MM.1S (cell line): ENCODE measurements at regions not wholly inside any gene's neighbourhood (a gene's known extent, or its start where the extent isn't known, plus 50 kb on each side); places are given as distances from the start of the nearest gene placed in this dataset.

Experiments
- DNase-seq: peaks from one replicate; pipeline ENCODE4 v3.0.0-alpha.2; 2015
- H2AFZ ChIP-seq: fragments of 300-600 bp; sonication (generic); 2 replicates; pipeline ENCODE4 v1.6.0; 2016; ENCODE audit warnings: antibody characterized with exemption, low read length
- H3F3A ChIP-seq: fragments of 300-600 bp; sonication (generic); 2 replicates; pipeline ENCODE4 v1.6.1; 2016; ENCODE audit warnings: mild to moderate bottlenecking, antibody characterized with exemption, low read length, moderate library complexity, mixed read lengths; ENCODE audit not compliant: insufficient read depth
- H3K27ac ChIP-seq: fragments of 300-600 bp; sonication (generic); 2 replicates; pipeline ENCODE4 v1.5.1; 2016; ENCODE audit warnings: mild to moderate bottlenecking, low read length
- H3K27me3 ChIP-seq: fragments of 300-600 bp; sonication (generic); replicated peaks from 2 replicates; pipeline ENCODE4 v1.6.0; 2016; ENCODE audit warnings: low read length; ENCODE audit not compliant: insufficient read depth
- H3K36me3 ChIP-seq: fragments of 300-600 bp; sonication (generic); replicated peaks from 2 replicates; pipeline ENCODE4 v1.6.1; 2016; ENCODE audit warnings: mild to moderate bottlenecking, low read length, mixed read lengths; ENCODE audit not compliant: insufficient read depth
- H3K4me1 ChIP-seq: fragments of 300-600 bp; sonication (generic); 2 replicates; pipeline ENCODE4 v1.6.1; 2016; ENCODE audit warnings: low read length, mixed read lengths
- H3K4me2 ChIP-seq: fragments of 300-600 bp; sonication (generic); 2 replicates; pipeline ENCODE4 v1.6.0; 2016; ENCODE audit warnings: low read depth, low read length
- H3K4me3 ChIP-seq: fragments of 300-600 bp; sonication (generic); 2 replicates; pipeline ENCODE4 v1.5.1; 2016; ENCODE audit warnings: low read length, mixed read lengths
- H3K79me2 ChIP-seq: fragments of 300-600 bp; sonication (generic); 2 replicates; pipeline ENCODE4 v1.6.1; 2016; ENCODE audit warnings: mixed run types, low read length, mixed read lengths
- H3K9ac ChIP-seq: fragments of 300-600 bp; sonication (generic); 2 replicates; pipeline ENCODE4 v1.6.1; 2016; ENCODE audit warnings: low read length, mixed read lengths
- H3K9me2 ChIP-seq: fragments of 300-600 bp; sonication (generic); replicated peaks from 2 replicates; pipeline ENCODE4 v1.6.1; 2016; ENCODE audit warnings: mild to moderate bottlenecking, low read length, mixed read lengths; ENCODE audit not compliant: insufficient read depth
- H3K9me3 ChIP-seq: fragments of 300-600 bp; sonication (generic); replicated peaks from 2 replicates; pipeline ENCODE4 v1.6.1; 2016; ENCODE audit warnings: mild to moderate bottlenecking, low read length, mixed read lengths; ENCODE audit not compliant: insufficient read depth
- H4K20me1 ChIP-seq: fragments of 300-600 bp; sonication (generic); 2 replicates; pipeline ENCODE4 v1.6.1; 2016; ENCODE audit warnings: mild to moderate bottlenecking, low read length, moderate library complexity, mixed read lengths; ENCODE audit not compliant: insufficient read depth
- EZH2 ChIP-seq: fragments of 300-600 bp; sonication (generic); optimal IDR thresholded peaks from 2 replicates; pipeline ENCODE3; 2017; ENCODE audit warnings: low read depth, mild to moderate bottlenecking, antibody characterized with exemption, low read length, mixed read lengths
- EZH2phosphoT487 ChIP-seq: fragments of 300-600 bp; sonication (generic); IDR thresholded peaks from 2 replicates; pipeline ENCODE4 v1.6.1; 2018; ENCODE audit warnings: antibody characterized with exemption, low read length
- TF ChIP-seq, protein P1 (sequence below): fragments of 300-600 bp; sonication (generic); IDR thresholded peaks from 2 replicates; pipeline ENCODE4 v1.5.1; 2016; ENCODE audit warnings: antibody characterized with exemption, low read length, mixed read lengths

DNA sequence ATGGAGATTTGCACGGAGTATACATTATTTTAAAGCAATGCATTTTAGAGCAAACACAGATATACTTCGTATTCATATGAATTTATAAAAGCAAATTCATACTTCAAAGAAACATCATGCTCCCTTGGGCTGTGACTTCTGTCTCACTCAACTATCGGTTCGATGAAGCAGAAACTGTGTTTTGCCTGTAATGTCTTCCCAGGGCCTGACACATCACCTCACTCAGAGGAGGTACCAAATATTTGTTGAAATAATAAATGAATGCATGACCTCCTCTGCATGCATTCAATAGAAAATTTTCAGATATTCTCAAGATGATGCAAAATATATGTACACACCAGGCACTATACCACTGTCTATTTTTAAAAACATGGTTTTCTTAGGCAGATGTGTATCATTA lies 432.7 kb downstream of the EFNB2 start:
- DNase-seq = no peak
- no peak overlapping the region for H2AFZ ChIP-seq
- TF ChIP-seq EZH2 (no peak), EZH2phosphoT487 (no peak)
- TF ChIP-seq, protein P1, sequence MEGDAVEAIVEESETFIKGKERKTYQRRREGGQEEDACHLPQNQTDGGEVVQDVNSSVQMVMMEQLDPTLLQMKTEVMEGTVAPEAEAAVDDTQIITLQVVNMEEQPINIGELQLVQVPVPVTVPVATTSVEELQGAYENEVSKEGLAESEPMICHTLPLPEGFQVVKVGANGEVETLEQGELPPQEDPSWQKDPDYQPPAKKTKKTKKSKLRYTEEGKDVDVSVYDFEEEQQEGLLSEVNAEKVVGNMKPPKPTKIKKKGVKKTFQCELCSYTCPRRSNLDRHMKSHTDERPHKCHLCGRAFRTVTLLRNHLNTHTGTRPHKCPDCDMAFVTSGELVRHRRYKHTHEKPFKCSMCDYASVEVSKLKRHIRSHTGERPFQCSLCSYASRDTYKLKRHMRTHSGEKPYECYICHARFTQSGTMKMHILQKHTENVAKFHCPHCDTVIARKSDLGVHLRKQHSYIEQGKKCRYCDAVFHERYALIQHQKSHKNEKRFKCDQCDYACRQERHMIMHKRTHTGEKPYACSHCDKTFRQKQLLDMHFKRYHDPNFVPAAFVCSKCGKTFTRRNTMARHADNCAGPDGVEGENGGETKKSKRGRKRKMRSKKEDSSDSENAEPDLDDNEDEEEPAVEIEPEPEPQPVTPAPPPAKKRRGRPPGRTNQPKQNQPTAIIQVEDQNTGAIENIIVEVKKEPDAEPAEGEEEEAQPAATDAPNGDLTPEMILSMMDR = no peak
- no peak overlapping the region for H3K9ac ChIP-seq
- H3K4me1 ChIP-seq = no peaks in the 10 kb centered on the region
- no peaks in the 10 kb centered on the region for H3K79me2 ChIP-seq
- no peaks in the 10 kb centered on the region for H3K9me2 ChIP-seq
- H3K27ac ChIP-seq = no peak overlapping the region
- no peak overlapping the region for H3K4me2 ChIP-seq
- H3K4me3 ChIP-seq = no peak overlapping the region
- H3K36me3 ChIP-seq = no peaks in the 10 kb centered on the region; the same call in 1 of the 2 replicates
- H4K20me1 ChIP-seq = no peaks in the 10 kb centered on the region
- H3F3A ChIP-seq = no peaks in the 10 kb centered on the region
- H3K27me3 ChIP-seq = no peaks in the 10 kb centered on the region
- H3K9me3 ChIP-seq = no peaks in the 10 kb centered on the region

DNA sequence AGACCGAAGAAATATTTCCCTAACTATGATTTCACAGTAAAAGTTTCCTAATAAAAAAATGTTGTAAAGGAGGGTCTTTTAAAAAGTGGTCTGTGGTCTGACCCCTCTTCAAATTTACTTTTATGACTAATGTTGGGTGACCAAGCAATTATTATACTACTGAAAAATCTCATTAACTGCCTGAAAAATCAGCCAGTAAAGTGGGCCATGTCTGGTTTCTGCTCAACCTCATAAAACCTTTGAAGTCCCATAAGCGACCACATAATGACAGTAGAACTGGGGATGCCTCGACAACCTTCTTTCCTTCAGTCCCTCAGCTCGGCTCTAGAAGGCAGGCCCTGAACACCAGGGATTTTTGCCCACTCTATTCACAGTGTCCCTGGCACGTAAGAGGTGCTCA lies 434.3 kb downstream of the EFNB2 start:
- H4K20me1 ChIP-seq = no peaks in the 10 kb centered on the region
- DNase-seq = no peak
- no peak overlapping the region for H3K4me3 ChIP-seq
- TF ChIP-seq EZH2 (no peak), EZH2phosphoT487 (no peak)
- TF ChIP-seq, protein P1 = no peak
- no peak overlapping the region for H3K27ac ChIP-seq
- no peak overlapping the region for H2AFZ ChIP-seq
- H3K4me2 ChIP-seq = no peak overlapping the region
- no peaks in the 10 kb centered on the region for H3K4me1 ChIP-seq
- no peaks in the 10 kb centered on the region for H3K27me3 ChIP-seq
- no peaks in the 10 kb centered on the region for H3K79me2 ChIP-seq
- no peak overlapping the region for H3K9ac ChIP-seq
- H3K9me2 ChIP-seq = no peaks in the 10 kb centered on the region
- H3F3A ChIP-seq = no peaks in the 10 kb centered on the region
- no peaks in the 10 kb centered on the region; the same call in 1 of the 2 replicates for H3K36me3 ChIP-seq
- H3K9me3 ChIP-seq = no peaks in the 10 kb centered on the region

- no peaks in the 10 kb centered on the region for H3K9me3 ChIP-seq
- H3K4me1 ChIP-seq = no peaks in the 10 kb centered on the region
- no peak overlapping the region for H2AFZ ChIP-seq
- no peaks in the 10 kb centered on the region for H3K27me3 ChIP-seq
- no peaks in the 10 kb centered on the region for H3K9me2 ChIP-seq
- no peaks in the 10 kb centered on the region for H4K20me1 ChIP-seq
- TF ChIP-seq EZH2phosphoT487 = no peak
- no peak for TF ChIP-seq EZH2
- TF ChIP-seq, protein P1 = no peak
- H3K27ac ChIP-seq = no peak overlapping the region
- no peak overlapping the region for H3K4me2 ChIP-seq
- H3K36me3 ChIP-seq = no peaks in the 10 kb centered on the region; the same call in 1 of the 2 replicates
- no peak for DNase-seq
- no peak overlapping the region for H3K9ac ChIP-seq
- no peak overlapping the region for H3K4me3 ChIP-seq
- no peaks in the 10 kb centered on the region for H3K79me2 ChIP-seq
- no peaks in the 10 kb centered on the region for H3F3A ChIP-seq
Measured at GRCh38 chr13:106100171-106100919, 435.1 kb downstream of the EFNB2 start.
